ENCODE measurements at regions not wholly inside any gene's neighbourhood (a gene's known extent, or its start where the extent isn't known, plus 50 kb on each side); places are given as distances from the start of the nearest gene placed in this dataset.
"Not testable (repeated sequence)": the region's sequence is repeated elsewhere in the genome, so short reads cannot be mapped to it uniquely, and the experiment has no call there.

- H2AFZ ChIP-seq (ENCODE audit: low read length), result no peak overlapping the region
- H3K4me3 ChIP-seq (ENCODE audit: low read length), result no peak overlapping the region
- H3K9ac ChIP-seq (ENCODE audit: low read length), result no peak overlapping the region
- H3K36me3 ChIP-seq (ENCODE audit: insufficient read depth, low read length), result no peaks in the 10 kb centered on the region
- H3K79me2 ChIP-seq (ENCODE audit: low read length), result no peaks in the 10 kb centered on the region
- H3K9me3 ChIP-seq (ENCODE audit: low read length), result no peaks in the 10 kb centered on the region
- H4K20me1 ChIP-seq (ENCODE audit: insufficient read depth, low read depth, low read length), result no peaks in the 10 kb centered on the region
- H3K4me1 ChIP-seq (ENCODE audit: low read length), result no peaks in the 10 kb centered on the region
- H3K4me2 ChIP-seq (ENCODE audit: low read depth, low read length, poor library complexity, severe bottlenecking), result no peak overlapping the region
- DNase-seq, result no peak
- no peaks in the 10 kb centered on the region for H3K9me2 ChIP-seq (replicated peaks; ENCODE audit: insufficient read depth, low read length)
- H3K27ac ChIP-seq (ENCODE audit: low read length), result no peak overlapping the region
- H3K27me3 ChIP-seq (ENCODE audit: low read length), result no peaks in the 10 kb centered on the region
Observed at GRCh38 chr5:175343308-175343707, 100.7 kb downstream of the DRD1 start.

GRCh38 chr5:175340180-175340579 is 103.8 kb downstream of the DRD1 start:
- Histone ChIP-seq H4K20me1 (ENCODE audit: insufficient read depth, low read depth, low read length) (no peaks in the 10 kb centered on the region), H3K9me3 (ENCODE audit: low read length) (no peaks in the 10 kb centered on the region), H3K27ac (ENCODE audit: low read length) (no peak overlapping the region), H3K4me1 (ENCODE audit: low read length) (no peaks in the 10 kb centered on the region), H3K9me2 (replicated peaks; ENCODE audit: insufficient read depth, low read length) (no peaks in the 10 kb centered on the region), H3K79me2 (ENCODE audit: low read length) (no peaks in the 10 kb centered on the region), H3K4me2 (ENCODE audit: low read depth, low read length, poor library complexity, severe bottlenecking) (no peak overlapping the region), H3K27me3 (ENCODE audit: low read length) (no peaks in the 10 kb centered on the region), H2AFZ (ENCODE audit: low read length) (no peak overlapping the region), H3K4me3 (ENCODE audit: low read length) (no peak overlapping the region), H3K9ac (ENCODE audit: low read length) (no peak overlapping the region), H3K36me3 (ENCODE audit: insufficient read depth, low read length) (no peaks in the 10 kb centered on the region)
- DNase-seq, result no peak

GRCh38 chr5:175337680-175338079 is 106.3 kb downstream of the DRD1 start:
- no peaks in the 10 kb centered on the region for H3K9me3 ChIP-seq (ENCODE audit: low read length)
- H3K79me2 ChIP-seq (ENCODE audit: low read length), result no peaks in the 10 kb centered on the region
- H2AFZ ChIP-seq (ENCODE audit: low read length), result no peak overlapping the region
- no peak overlapping the region for H3K4me2 ChIP-seq (ENCODE audit: low read depth, low read length, poor library complexity, severe bottlenecking)
- H3K27ac ChIP-seq (ENCODE audit: low read length), result no peak overlapping the region
- no peak for DNase-seq
- H3K4me3 ChIP-seq (ENCODE audit: low read length), result no peak overlapping the region
- no peaks in the 10 kb centered on the region for H3K9me2 ChIP-seq (replicated peaks; ENCODE audit: insufficient read depth, low read length)
- no peak overlapping the region for H3K9ac ChIP-seq (ENCODE audit: low read length)
- no peaks in the 10 kb centered on the region for H3K27me3 ChIP-seq (ENCODE audit: low read length)
- no peaks in the 10 kb centered on the region for H4K20me1 ChIP-seq (ENCODE audit: insufficient read depth, low read depth, low read length)
- no peaks in the 10 kb centered on the region for H3K4me1 ChIP-seq (ENCODE audit: low read length)
- H3K36me3 ChIP-seq (ENCODE audit: insufficient read depth, low read length), result no peaks in the 10 kb centered on the region

- Histone ChIP-seq H3K4me2 (ENCODE audit: low read depth, low read length, poor library complexity, severe bottlenecking) (no peak overlapping the region), H3K9ac (ENCODE audit: low read length) (no peak overlapping the region), H3K27ac (ENCODE audit: low read length) (no peak overlapping the region), H3K4me1 (ENCODE audit: low read length) (no peaks in the 10 kb centered on the region), H3K9me3 (ENCODE audit: low read length) (no peaks in the 10 kb centered on the region), H3K36me3 (ENCODE audit: insufficient read depth, low read length) (no peaks in the 10 kb centered on the region), H4K20me1 (ENCODE audit: insufficient read depth, low read depth, low read length) (no peaks in the 10 kb centered on the region), H3K27me3 (ENCODE audit: low read length) (no peaks in the 10 kb centered on the region), H3K9me2 (replicated peaks; ENCODE audit: insufficient read depth, low read length) (no peaks in the 10 kb centered on the region), H3K79me2 (ENCODE audit: low read length) (no peaks in the 10 kb centered on the region), H2AFZ (ENCODE audit: low read length) (no peak overlapping the region), H3K4me3 (ENCODE audit: low read length) (no peak overlapping the region)
- DNase-seq, result no peak
Observed at GRCh38 chr5:175336781-175337180, 107.2 kb downstream of the DRD1 start.

- no peak for DNase-seq
- Histone ChIP-seq H3K79me2 (ENCODE audit: low read length) (no peaks in the 10 kb centered on the region), H3K4me3 (ENCODE audit: low read length) (no peak overlapping the region), H4K20me1 (ENCODE audit: insufficient read depth, low read depth, low read length) (no peaks in the 10 kb centered on the region), H3K4me1 (ENCODE audit: low read length) (no peaks in the 10 kb centered on the region), H3K36me3 (ENCODE audit: insufficient read depth, low read length) (no peaks in the 10 kb centered on the region), H2AFZ (ENCODE audit: low read length) (no peak overlapping the region), H3K27ac (ENCODE audit: low read length) (no peak overlapping the region), H3K4me2 (ENCODE audit: low read depth, low read length, poor library complexity, severe bottlenecking) (no peak overlapping the region), H3K27me3 (ENCODE audit: low read length) (no peaks in the 10 kb centered on the region), H3K9me2 (replicated peaks; ENCODE audit: insufficient read depth, low read length) (no peaks in the 10 kb centered on the region), H3K9me3 (ENCODE audit: low read length) (no peaks in the 10 kb centered on the region), H3K9ac (ENCODE audit: low read length) (no peak overlapping the region)
Observed at GRCh38 chr5:175335691-175336090, 108.3 kb downstream of the DRD1 start.

GRCh38 chr5:175331173-175332036 is 112.6 kb downstream of the DRD1 start:
- H3K9ac ChIP-seq (ENCODE audit: low read length); H3K4me1 ChIP-seq (ENCODE audit: low read length); H3K79me2 ChIP-seq (ENCODE audit: low read length); DNase-seq; H3K4me3 ChIP-seq (ENCODE audit: low read length); H3K27ac ChIP-seq (ENCODE audit: low read length); H3K9me3 ChIP-seq (ENCODE audit: low read length); H4K20me1 ChIP-seq (ENCODE audit: insufficient read depth, low read depth, low read length); H3K9me2 ChIP-seq (replicated peaks; ENCODE audit: insufficient read depth, low read length); H3K36me3 ChIP-seq (ENCODE audit: insufficient read depth, low read length); H2AFZ ChIP-seq (ENCODE audit: low read length); H3K27me3 ChIP-seq (ENCODE audit: low read length); H3K4me2 ChIP-seq (ENCODE audit: low read depth, low read length, poor library complexity, severe bottlenecking): not testable (repeated sequence)

GRCh38 chr5:175329976-175330375 is 114.0 kb downstream of the DRD1 start:
- Histone ChIP-seq H3K79me2 (ENCODE audit: low read length) (no peaks in the 10 kb centered on the region), H2AFZ (ENCODE audit: low read length) (no peak overlapping the region), H3K4me1 (ENCODE audit: low read length) (no peaks in the 10 kb centered on the region), H3K27ac (ENCODE audit: low read length) (no peak overlapping the region), H3K9me2 (replicated peaks; ENCODE audit: insufficient read depth, low read length) (no peaks in the 10 kb centered on the region), H3K36me3 (ENCODE audit: insufficient read depth, low read length) (no peaks in the 10 kb centered on the region), H3K27me3 (ENCODE audit: low read length) (no peaks in the 10 kb centered on the region), H4K20me1 (ENCODE audit: insufficient read depth, low read depth, low read length) (no peaks in the 10 kb centered on the region), H3K9ac (ENCODE audit: low read length) (no peak overlapping the region), H3K4me2 (ENCODE audit: low read depth, low read length, poor library complexity, severe bottlenecking) (no peak overlapping the region), H3K4me3 (ENCODE audit: low read length) (no peak overlapping the region), H3K9me3 (ENCODE audit: low read length) (no peaks in the 10 kb centered on the region)
- no peak for DNase-seq

GRCh38 chr5:175328687-175329086 is 115.3 kb downstream of the DRD1 start:
- no peaks in the 10 kb centered on the region for H3K79me2 ChIP-seq (ENCODE audit: low read length)
- no peaks in the 10 kb centered on the region for H3K27me3 ChIP-seq (ENCODE audit: low read length)
- H3K27ac ChIP-seq (ENCODE audit: low read length), result no peak overlapping the region
- H2AFZ ChIP-seq (ENCODE audit: low read length), result no peak overlapping the region
- H3K9ac ChIP-seq (ENCODE audit: low read length), result no peak overlapping the region
- no peak overlapping the region for H3K4me3 ChIP-seq (ENCODE audit: low read length)
- no peak for DNase-seq
- H3K9me2 ChIP-seq (replicated peaks; ENCODE audit: insufficient read depth, low read length), result no peaks in the 10 kb centered on the region
- H3K4me2 ChIP-seq (ENCODE audit: low read depth, low read length, poor library complexity, severe bottlenecking), result no peak overlapping the region
- H3K36me3 ChIP-seq (ENCODE audit: insufficient read depth, low read length), result no peaks in the 10 kb centered on the region
- no peaks in the 10 kb centered on the region for H3K4me1 ChIP-seq (ENCODE audit: low read length)
- H3K9me3 ChIP-seq (ENCODE audit: low read length), result no peaks in the 10 kb centered on the region
- H4K20me1 ChIP-seq (ENCODE audit: insufficient read depth, low read depth, low read length), result no peaks in the 10 kb centered on the region
